ENCODE measurements at regions not wholly inside any gene's neighbourhood (a gene's known extent, or its start where the extent isn't known, plus 50 kb on each side); places are given as distances from the start of the nearest gene placed in this dataset.

DNA sequence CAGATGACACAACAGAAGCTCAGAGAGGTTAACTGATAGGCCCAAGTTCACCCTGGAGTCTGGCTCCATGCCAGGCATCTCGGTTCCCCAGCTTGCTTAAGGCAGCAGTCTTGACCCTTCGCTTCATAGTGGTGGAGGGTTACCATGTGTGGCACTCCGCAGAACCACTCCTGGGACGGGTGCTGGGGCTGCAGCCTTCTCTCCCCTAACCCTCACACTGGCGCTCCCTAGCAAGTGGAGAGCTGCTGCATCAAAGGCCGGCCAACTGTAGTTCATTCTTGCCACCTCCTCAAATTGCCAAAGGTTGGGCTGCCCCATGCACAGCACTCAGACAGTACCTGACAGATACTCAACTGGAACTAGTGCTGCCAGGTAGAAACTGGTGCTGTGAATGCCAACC is 70.2 kb upstream of the KCND3 start:
- H3K27ac ChIP-seq (ENCODE audit: low read length): no peak overlapping the region
- no peak overlapping the region for H3K4me2 ChIP-seq (ENCODE audit: low read length)
- H3K4me3 ChIP-seq (ENCODE audit: low read length): no peak overlapping the region
- H3K27me3 ChIP-seq (ENCODE audit: insufficient read depth, low read depth, low read length): no peaks in the 10 kb centered on the region
- no peaks in the 10 kb centered on the region for H3K9me3 ChIP-seq (ENCODE audit: low read length)
- H4K20me1 ChIP-seq (ENCODE audit: insufficient read depth): no peaks in the 10 kb centered on the region
- H2AFZ ChIP-seq (ENCODE audit: low read depth, low read length): no peak overlapping the region
- TF ChIP-seq SMC3 (conservative IDR thresholded peaks at IDR 0.05; ENCODE audit: poor library complexity) (no peak), EZH2 (IDR thresholded peaks at IDR 0.05; ENCODE audit: borderline replicate concordance, insufficient read depth, low read length, poor library complexity, severe bottlenecking) (no peak), POLR2AphosphoS5 (IDR thresholded peaks at IDR 0.05) (no peak)
- TF ChIP-seq, protein P1, sequence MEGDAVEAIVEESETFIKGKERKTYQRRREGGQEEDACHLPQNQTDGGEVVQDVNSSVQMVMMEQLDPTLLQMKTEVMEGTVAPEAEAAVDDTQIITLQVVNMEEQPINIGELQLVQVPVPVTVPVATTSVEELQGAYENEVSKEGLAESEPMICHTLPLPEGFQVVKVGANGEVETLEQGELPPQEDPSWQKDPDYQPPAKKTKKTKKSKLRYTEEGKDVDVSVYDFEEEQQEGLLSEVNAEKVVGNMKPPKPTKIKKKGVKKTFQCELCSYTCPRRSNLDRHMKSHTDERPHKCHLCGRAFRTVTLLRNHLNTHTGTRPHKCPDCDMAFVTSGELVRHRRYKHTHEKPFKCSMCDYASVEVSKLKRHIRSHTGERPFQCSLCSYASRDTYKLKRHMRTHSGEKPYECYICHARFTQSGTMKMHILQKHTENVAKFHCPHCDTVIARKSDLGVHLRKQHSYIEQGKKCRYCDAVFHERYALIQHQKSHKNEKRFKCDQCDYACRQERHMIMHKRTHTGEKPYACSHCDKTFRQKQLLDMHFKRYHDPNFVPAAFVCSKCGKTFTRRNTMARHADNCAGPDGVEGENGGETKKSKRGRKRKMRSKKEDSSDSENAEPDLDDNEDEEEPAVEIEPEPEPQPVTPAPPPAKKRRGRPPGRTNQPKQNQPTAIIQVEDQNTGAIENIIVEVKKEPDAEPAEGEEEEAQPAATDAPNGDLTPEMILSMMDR (IDR thresholded peaks at IDR 0.05; ENCODE audit: poor library complexity, severe bottlenecking): no peak
- no peak overlapping the region for H3K9ac ChIP-seq (ENCODE audit: low read length)
- H3F3A ChIP-seq (ENCODE audit: insufficient read depth, low read length, poor library complexity, severe bottlenecking): no peaks in the 10 kb centered on the region
- no peaks in the 10 kb centered on the region for H3K79me2 ChIP-seq (replicated peaks; ENCODE audit: insufficient read depth, low read length)
- H3K36me3 ChIP-seq (ENCODE audit: insufficient read depth, low read length): no peaks in the 10 kb centered on the region
- no peaks in the 10 kb centered on the region for H3K9me2 ChIP-seq (ENCODE audit: insufficient read depth, low read length)

DNA sequence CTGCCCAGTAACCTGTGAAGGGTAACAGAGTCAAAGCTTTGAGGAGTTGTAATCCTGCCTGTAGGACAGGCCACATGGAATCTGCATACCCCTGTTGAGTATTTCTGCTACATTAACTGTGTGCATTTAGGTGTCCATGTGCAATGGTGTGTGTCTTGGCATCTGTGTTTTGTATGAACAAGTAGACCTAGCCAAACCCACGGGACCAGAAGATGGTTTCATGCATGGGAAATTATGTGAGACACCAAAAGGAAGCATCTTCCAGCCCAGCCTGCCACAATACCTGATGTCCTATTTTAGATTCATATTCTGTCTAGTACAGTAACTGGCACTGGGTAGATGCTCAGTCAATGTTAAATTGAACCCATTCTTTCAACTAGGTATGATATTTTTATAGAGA is 70.8 kb upstream of the KCND3 start:
- Histone ChIP-seq H3K4me3 (ENCODE audit: low read length) (no peak overlapping the region), H3K9me3 (ENCODE audit: low read length) (no peaks in the 10 kb centered on the region), H3K79me2 (replicated peaks; ENCODE audit: insufficient read depth, low read length) (no peaks in the 10 kb centered on the region), H3K4me2 (ENCODE audit: low read length) (no peak overlapping the region), H3K9ac (ENCODE audit: low read length) (no peak overlapping the region), H3K36me3 (ENCODE audit: insufficient read depth, low read length) (no peaks in the 10 kb centered on the region), H3F3A (ENCODE audit: insufficient read depth, low read length, poor library complexity, severe bottlenecking) (no peaks in the 10 kb centered on the region), H3K27ac (ENCODE audit: low read length) (no peak overlapping the region), H2AFZ (ENCODE audit: low read depth, low read length) (no peak overlapping the region), H3K27me3 (ENCODE audit: insufficient read depth, low read depth, low read length) (no peaks in the 10 kb centered on the region), H3K9me2 (ENCODE audit: insufficient read depth, low read length) (no peaks in the 10 kb centered on the region), H4K20me1 (ENCODE audit: insufficient read depth) (no peaks in the 10 kb centered on the region)
- TF ChIP-seq TAF1 (IDR thresholded peaks at IDR 0.05; ENCODE audit: low read depth) (no peak), RAD21 (conservative IDR thresholded peaks at IDR 0.05) (no peak), EP300 (conservative IDR thresholded peaks at IDR 0.05; ENCODE audit: poor library complexity, severe bottlenecking) (no peak), MXI1 (conservative IDR thresholded peaks at IDR 0.05; ENCODE audit: poor library complexity, severe bottlenecking) (no peak), SMC3 (conservative IDR thresholded peaks at IDR 0.05; ENCODE audit: poor library complexity) (no peak), POLR2AphosphoS5 (IDR thresholded peaks at IDR 0.05) (no peak), EZH2 (IDR thresholded peaks at IDR 0.05; ENCODE audit: borderline replicate concordance, insufficient read depth, low read length, poor library complexity, severe bottlenecking) (no peak)
- TF ChIP-seq, protein P1 (IDR thresholded peaks at IDR 0.05; ENCODE audit: poor library complexity, severe bottlenecking): no peak
- TF ChIP-seq, protein P2, sequence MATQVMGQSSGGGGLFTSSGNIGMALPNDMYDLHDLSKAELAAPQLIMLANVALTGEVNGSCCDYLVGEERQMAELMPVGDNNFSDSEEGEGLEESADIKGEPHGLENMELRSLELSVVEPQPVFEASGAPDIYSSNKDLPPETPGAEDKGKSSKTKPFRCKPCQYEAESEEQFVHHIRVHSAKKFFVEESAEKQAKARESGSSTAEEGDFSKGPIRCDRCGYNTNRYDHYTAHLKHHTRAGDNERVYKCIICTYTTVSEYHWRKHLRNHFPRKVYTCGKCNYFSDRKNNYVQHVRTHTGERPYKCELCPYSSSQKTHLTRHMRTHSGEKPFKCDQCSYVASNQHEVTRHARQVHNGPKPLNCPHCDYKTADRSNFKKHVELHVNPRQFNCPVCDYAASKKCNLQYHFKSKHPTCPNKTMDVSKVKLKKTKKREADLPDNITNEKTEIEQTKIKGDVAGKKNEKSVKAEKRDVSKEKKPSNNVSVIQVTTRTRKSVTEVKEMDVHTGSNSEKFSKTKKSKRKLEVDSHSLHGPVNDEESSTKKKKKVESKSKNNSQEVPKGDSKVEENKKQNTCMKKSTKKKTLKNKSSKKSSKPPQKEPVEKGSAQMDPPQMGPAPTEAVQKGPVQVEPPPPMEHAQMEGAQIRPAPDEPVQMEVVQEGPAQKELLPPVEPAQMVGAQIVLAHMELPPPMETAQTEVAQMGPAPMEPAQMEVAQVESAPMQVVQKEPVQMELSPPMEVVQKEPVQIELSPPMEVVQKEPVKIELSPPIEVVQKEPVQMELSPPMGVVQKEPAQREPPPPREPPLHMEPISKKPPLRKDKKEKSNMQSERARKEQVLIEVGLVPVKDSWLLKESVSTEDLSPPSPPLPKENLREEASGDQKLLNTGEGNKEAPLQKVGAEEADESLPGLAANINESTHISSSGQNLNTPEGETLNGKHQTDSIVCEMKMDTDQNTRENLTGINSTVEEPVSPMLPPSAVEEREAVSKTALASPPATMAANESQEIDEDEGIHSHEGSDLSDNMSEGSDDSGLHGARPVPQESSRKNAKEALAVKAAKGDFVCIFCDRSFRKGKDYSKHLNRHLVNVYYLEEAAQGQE (IDR thresholded peaks at IDR 0.05; ENCODE audit: borderline replicate concordance): no peak
